CD4-positive, alpha-beta T cell treated with Interferon gamma for 1 hour (primary cell): ENCODE measurements at regions not wholly inside any gene's neighbourhood (a gene's known extent, or its start where the extent isn't known, plus 50 kb on each side); places are given as distances from the start of the nearest gene placed in this dataset.

Experiments
- DNase-seq: peaks from one replicate; pipeline ENCODE4 v3.0.0-alpha.2; 2020

GRCh38 chr1:213375002-213375401, 324.0 kb downstream of the RPS6KC1 start:
- DNase-seq, result no peak

GRCh38 chr1:213376862-213377372, 325.9 kb downstream of the RPS6KC1 start:
- DNase-seq, result no peak

- no peak for DNase-seq
These were observed 329.8 kb downstream of the RPS6KC1 start for GRCh38 chr1:213380865-213381264.

GRCh38 chr1:213381572-213382084, 330.6 kb downstream of the RPS6KC1 start:
- DNase-seq, result no peak

- DNase-seq, result no peak
These were observed 332.4 kb downstream of the RPS6KC1 start for GRCh38 chr1:213383465-213383864.

GRCh38 chr1:213385201-213385600, 334.2 kb downstream of the RPS6KC1 start:
- no peak for DNase-seq

- DNase-seq, result no peak
These were observed 334.8 kb downstream of the RPS6KC1 start for GRCh38 chr1:213385806-213386324.

- no peak for DNase-seq
These were observed 336.5 kb downstream of the RPS6KC1 start for GRCh38 chr1:213387380-213388015.

- DNase-seq, result no peak
These were observed 337.2 kb downstream of the RPS6KC1 start for GRCh38 chr1:213388199-213388598.

GRCh38 chr1:213389061-213389581, 338.1 kb downstream of the RPS6KC1 start:
- DNase-seq, result no peak

- DNase-seq, result no peak
These were observed 340.4 kb downstream of the RPS6KC1 start for GRCh38 chr1:213391445-213391844.

- no peak for DNase-seq
These were observed 342.8 kb downstream of the RPS6KC1 start for GRCh38 chr1:213393860-213394259.

- DNase-seq, result no peak
These were observed 343.8 kb downstream of the RPS6KC1 start for GRCh38 chr1:213394837-213395236.

- DNase-seq, result no peak
These were observed 346.6 kb downstream of the RPS6KC1 start for GRCh38 chr1:213397638-213398037.

- no peak for DNase-seq
These were observed 348.7 kb downstream of the RPS6KC1 start for GRCh38 chr1:213399695-213400094.

GRCh38 chr1:213409208-213409631, 358.2 kb downstream of the RPS6KC1 start:
- no peak for DNase-seq

- no peak for DNase-seq
These were observed 358.9 kb downstream of the RPS6KC1 start for GRCh38 chr1:213409971-213410370.

GRCh38 chr1:213414346-213414745, 363.3 kb downstream of the RPS6KC1 start:
- DNase-seq, result no peak

GRCh38 chr1:213414911-213415310, 363.9 kb downstream of the RPS6KC1 start:
- DNase-seq, result no peak

- no peak for DNase-seq
These were observed 364.8 kb downstream of the RPS6KC1 start for GRCh38 chr1:213415691-213416380.

- DNase-seq, result no peak
These were observed 365.6 kb downstream of the RPS6KC1 start for GRCh38 chr1:213416461-213417224.

GRCh38 chr1:213417225-213417820, 366.3 kb downstream of the RPS6KC1 start:
- no peak for DNase-seq

GRCh38 chr1:213417846-213418245, 366.8 kb downstream of the RPS6KC1 start:
- no peak for DNase-seq
